G401.6 (cell line): ENCODE measurements at regions not wholly inside any gene's neighbourhood (a gene's known extent, or its start where the extent isn't known, plus 50 kb on each side); places are given as distances from the start of the nearest gene placed in this dataset.

Experiments
- FAIRE-seq: peaks from 2 replicates; lab custom pipeline; 2012; peaks lifted over from hg19 to GRCh38; lab: Jason Lieb, UNC

- no peak for FAIRE-seq
Observed at GRCh38 chr5:103461243-103461642, 101.3 kb downstream of the NUDT12 start.

GRCh38 chr5:103458497-103459040, 104.0 kb downstream of the NUDT12 start:
- no peak for FAIRE-seq

- no peak for FAIRE-seq
Observed at GRCh38 chr5:103456476-103456875, 106.1 kb downstream of the NUDT12 start.

GRCh38 chr5:103455796-103456195, 106.8 kb downstream of the NUDT12 start:
- no peak for FAIRE-seq

- no peak for FAIRE-seq
Observed at GRCh38 chr5:103454770-103455169, 107.8 kb downstream of the NUDT12 start.

GRCh38 chr5:103452666-103453065, 109.9 kb downstream of the NUDT12 start:
- no peak for FAIRE-seq

GRCh38 chr5:103452089-103452488, 110.5 kb downstream of the NUDT12 start:
- no peak for FAIRE-seq

GRCh38 chr5:103451261-103451660, 111.3 kb downstream of the NUDT12 start:
- no peak for FAIRE-seq

GRCh38 chr5:103450333-103451061, 112.1 kb downstream of the NUDT12 start:
- FAIRE-seq, result no peak

- no peak for FAIRE-seq
Observed at GRCh38 chr5:103446813-103447212, 115.8 kb downstream of the NUDT12 start.

- no peak for FAIRE-seq
Observed at GRCh38 chr5:103445426-103446035, 117.1 kb downstream of the NUDT12 start.

GRCh38 chr5:103444333-103445038, 118.1 kb downstream of the NUDT12 start:
- FAIRE-seq, result no peak

- FAIRE-seq, result no peak
Observed at GRCh38 chr5:103442750-103443149, 119.8 kb downstream of the NUDT12 start.

- no peak for FAIRE-seq
Observed at GRCh38 chr5:103441523-103441922, 121.1 kb downstream of the NUDT12 start.

GRCh38 chr5:103439007-103439406, 123.6 kb downstream of the NUDT12 start:
- peak; percentile 27 for FAIRE-seq

GRCh38 chr5:103436656-103437055, 125.9 kb downstream of the NUDT12 start:
- FAIRE-seq, result no peak

- no peak for FAIRE-seq
Observed at GRCh38 chr5:103436112-103436511, 126.5 kb downstream of the NUDT12 start.

GRCh38 chr5:103435136-103435889, 127.3 kb downstream of the NUDT12 start:
- FAIRE-seq, result no peak

- no peak for FAIRE-seq
Observed at GRCh38 chr5:103434057-103434456, 128.5 kb downstream of the NUDT12 start.

GRCh38 chr5:103433211-103433610, 129.4 kb downstream of the NUDT12 start:
- FAIRE-seq, result no peak

- FAIRE-seq, result no peak
Observed at GRCh38 chr5:103428923-103429322, 133.7 kb downstream of the NUDT12 start.

- no peak for FAIRE-seq
Observed at GRCh38 chr5:103428411-103428871, 134.1 kb downstream of the NUDT12 start.
